HG03342 (cell line): ENCODE measurements at regions not wholly inside any gene's neighbourhood (a gene's known extent, or its start where the extent isn't known, plus 50 kb on each side); places are given as distances from the start of the nearest gene placed in this dataset.
A peak's percentile ranks its signal among the peaks of the same experiment; 100 is the strongest.
"Not testable (repeated sequence)": the region's sequence is repeated elsewhere in the genome, so short reads cannot be mapped to it uniquely, and the experiment has no call there.

Experiments
- ATAC-seq: cut with Tn5 transposase; IDR thresholded peaks from one replicate; pipeline ENCODE4 v1.9.1; 2021; ENCODE audit warnings: mild to moderate bottlenecking, moderate library complexity; ENCODE audit not compliant: unreplicated experiment

DNA sequence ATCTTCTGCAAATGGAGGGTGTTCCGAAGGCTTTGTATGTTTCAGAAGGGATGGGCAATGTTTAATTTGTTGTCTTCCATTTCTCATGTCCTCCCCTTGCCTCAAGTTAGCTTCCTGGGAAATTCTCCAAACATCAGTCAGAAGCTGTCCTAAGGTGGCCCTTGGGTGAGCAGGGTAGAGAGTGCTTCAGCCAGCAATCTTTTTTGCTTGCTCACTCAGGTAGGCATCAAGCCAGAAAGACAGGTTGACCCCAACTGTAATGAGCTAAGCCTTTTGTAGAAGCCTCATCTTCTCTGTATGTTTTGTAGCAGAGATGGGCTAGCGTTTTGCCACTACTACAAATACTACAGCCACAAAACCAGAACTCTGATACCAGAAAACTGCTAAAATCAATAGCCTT lies 321.5 kb upstream of the FAM78B start:
- no peak for ATAC-seq

DNA sequence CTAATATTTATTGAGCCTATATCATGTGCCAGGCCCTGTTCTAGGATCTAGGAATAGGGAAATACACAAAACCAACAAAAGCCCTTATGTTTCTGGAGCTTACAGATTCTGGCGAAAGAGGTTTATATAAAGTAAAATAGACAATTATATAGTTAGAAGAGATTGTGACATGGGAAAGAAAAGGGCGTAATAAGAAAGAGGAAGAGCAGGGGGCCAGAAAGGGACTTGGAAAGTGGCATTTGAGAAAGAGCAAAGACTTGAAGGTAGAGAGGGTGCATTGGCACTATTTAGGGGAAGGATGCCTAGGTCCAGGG lies 322.5 kb upstream of the FAM78B start:
- no peak for ATAC-seq

DNA sequence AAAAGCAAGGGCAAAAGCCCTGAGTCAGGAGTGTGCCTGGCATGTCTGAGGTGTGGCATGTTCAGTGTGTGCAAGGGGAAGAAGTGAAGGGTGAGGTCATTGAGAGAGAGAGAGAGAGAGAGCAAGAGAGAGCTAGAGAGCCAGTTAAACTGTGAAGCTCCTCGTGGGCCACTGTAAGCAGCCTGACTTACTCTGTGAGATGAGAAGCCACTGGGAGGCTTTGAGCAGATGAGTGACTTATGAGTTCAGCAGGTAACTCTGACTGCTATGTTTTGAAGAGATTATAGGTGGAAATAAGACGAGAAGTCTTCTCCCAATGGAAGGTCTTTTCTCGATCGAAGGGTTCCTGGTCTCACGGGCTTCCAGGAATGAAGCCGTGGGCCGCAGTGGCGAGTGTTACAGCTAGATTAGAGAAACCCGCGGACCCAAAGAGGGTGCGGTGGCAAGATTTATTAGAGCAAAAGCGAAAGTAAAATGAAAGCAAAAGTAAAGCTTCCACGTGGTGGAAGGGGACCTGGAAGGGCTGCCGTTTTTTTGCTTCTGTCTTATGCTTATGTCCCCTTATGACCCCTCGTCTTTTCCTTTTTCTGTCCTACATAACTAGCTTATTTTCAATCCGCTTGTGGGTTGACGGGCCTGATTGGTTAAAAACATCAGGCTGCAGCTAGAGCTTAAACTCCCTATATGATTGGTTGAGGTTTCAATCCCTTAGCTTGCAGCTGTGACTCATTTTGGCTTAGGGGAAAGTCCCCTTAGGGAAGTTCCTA lies 323.1 kb upstream of the FAM78B start:
- ATAC-seq: peak; percentile 85

DNA sequence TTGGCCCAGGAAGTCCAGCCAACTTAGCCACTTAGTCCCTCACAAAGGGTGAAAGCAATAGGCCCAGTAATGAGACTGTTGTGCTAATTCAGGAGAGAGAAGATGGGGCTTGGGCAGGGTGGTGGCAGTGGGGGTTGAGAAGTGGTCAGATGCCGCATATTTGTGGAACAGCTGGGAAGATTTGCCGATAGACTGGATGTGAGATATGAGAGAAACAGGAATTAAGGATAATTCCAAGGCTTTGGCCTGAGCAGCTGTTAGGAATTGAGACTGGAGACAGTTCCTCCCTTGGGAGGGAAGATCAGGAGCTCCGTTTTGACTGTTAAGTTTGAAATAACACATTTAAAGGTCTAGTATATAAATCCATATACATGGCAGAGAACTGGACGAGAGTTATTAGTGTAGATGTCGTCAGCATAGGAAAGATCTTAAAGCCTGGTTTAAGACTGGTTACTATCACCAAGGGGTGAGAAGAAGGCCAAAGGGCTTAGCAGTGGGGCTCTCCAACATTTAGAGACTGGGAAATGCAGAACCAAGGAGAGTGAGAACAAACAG lies 323.7 kb upstream of the FAM78B start:
- no peak for ATAC-seq

DNA sequence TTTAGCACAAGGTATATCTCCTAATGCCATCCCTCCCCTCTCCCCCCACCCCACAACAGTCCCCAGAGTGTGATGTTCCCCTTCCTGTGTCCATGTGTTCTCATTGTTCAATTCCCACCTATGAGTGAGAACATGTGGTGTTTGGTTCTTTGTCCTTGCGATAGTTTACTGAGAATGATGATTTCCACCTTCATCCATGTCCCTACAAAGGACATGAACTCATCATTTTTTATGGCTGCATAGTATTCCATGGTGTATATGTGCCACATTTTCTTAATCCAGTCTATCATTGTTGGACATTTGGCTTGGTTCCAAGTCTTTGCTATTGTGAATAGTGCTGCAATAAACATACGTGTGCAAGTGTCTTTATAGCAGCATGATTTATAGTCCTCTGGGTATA lies 327.0 kb upstream of the FAM78B start:
- not testable (repeated sequence) for ATAC-seq

DNA sequence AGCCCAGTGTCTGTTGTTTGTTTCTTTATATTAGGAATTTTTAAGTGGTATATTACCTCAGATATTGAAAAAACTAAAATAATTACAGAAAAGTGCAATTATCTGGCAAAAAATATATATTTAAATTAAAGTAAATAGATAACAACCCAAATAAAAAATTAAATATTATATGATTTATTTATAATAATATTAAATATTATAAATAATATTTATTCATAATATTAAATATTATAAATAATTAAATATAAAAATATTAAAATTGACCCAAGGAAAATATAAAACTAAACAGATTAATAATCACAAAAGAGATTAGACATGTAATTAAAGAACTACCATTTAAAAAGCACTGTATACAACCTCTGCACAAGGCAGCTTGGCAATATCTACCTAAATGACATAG lies 331.9 kb upstream of the POGK start:
- ATAC-seq: no peak

DNA sequence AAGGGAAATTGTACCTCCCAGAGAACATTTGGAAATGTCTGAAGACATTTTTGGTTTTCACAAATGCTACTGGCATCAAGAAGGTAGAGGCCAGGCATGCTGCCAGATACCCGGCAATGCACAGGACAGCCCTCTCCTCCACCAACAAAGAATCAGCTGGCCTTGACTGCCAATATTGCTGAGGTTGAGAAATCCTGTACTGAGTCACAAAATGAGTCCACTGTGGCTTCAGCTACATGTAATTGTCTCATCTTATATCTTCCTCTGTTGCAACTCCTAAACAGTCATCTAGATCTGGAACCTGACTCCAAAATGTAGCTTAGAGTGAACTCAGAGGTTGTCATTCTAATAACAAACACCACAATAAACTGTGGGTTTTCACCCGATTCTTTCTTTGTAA lies 327.5 kb upstream of the POGK start:
- ATAC-seq: no peak

DNA sequence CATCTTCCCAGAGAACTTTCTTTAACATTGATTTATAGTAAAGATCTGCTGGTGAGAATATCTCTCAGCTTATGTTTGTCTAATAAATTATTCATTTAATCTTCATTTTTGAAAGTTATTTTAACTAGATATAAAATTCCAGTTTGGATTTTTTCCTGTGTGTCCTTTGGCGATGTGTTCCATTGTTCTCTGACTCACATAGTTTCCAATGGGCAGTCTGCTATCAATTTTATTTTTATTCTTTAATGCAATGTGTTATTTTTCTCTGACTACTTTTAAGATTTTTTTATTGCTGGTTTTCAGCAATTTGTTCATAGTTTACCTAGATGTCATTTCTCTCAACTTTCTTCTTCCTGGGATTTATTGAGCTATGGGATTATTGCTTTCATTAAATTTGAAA lies 325.2 kb upstream of the POGK start:
- ATAC-seq: no peak

DNA sequence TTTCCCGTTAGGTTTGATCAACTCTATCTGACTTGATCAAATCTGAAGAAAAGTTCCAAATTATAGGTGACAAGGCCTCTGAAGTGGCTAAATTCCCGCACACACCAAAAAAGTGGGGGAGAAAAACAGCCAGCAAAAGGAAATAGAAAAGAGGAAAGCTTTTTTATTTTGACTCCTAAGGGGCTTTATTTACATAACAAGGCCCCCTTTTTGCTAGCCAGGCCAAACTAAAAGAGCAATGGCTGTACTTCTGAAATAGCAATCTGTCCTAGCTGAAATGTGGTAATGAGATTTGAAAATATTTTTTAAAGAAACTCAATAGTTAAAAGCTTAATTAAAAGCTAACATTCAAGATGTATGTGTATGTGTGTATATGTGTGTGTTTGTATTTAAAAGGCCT lies 311.5 kb upstream of the POGK start:
- no peak for ATAC-seq

DNA sequence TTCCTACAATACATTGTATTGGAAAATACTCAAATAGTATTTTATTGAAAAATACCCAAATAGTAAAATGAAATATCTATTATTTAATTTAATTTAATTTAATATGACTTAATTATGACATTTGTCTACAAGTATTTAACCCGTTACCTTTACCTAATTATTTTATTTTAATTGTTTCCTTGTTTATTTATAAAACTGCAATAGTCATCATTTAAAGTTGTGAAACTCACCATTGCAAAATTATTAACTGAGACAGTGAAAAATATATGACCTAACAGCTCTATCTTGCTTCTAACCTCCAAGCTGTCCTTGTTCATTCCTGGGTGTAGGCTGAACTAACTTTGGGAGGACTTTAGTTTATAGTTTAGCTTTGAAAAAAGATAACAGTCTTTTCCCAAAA lies 300.6 kb upstream of the POGK start:
- ATAC-seq: no peak

DNA sequence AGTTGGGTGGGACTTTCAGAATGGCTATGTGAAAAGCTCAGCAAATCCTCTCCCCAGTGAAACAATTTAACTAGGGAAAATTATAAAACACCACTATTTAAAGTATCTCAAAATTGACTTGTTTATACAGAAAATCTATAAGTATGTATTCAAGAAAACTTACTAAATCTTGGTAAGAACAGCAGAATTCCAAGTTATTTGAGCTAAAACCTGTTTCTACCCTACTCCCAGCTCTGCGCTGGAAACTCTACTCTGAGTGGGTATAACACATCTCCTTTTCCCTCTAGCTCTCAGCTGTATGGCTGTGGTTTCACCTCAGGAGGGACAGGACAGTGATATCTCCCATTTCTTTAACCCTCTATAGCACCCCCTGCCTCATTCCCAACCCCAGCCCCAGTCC lies 295.2 kb upstream of the POGK start:
- no peak for ATAC-seq

DNA sequence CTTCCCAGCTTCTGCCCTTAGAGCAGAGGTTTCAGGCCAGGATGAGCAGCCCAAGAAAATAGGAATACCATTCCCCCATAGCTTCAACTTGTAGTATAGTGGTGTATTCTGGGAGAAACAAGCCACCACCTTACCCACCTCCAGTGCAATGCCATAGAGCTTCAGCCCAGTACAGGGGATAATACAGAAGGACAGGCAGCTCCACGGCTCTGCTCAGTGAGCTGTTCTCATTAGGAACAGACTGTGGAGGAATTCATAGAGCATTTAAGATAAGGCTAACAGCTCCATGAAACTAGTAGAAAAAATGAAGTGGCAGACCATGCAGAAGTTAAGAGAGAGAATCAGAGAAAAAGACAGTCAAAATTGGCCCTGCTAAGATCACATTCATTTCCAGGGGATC lies 294.7 kb upstream of the POGK start:
- ATAC-seq: no peak

DNA sequence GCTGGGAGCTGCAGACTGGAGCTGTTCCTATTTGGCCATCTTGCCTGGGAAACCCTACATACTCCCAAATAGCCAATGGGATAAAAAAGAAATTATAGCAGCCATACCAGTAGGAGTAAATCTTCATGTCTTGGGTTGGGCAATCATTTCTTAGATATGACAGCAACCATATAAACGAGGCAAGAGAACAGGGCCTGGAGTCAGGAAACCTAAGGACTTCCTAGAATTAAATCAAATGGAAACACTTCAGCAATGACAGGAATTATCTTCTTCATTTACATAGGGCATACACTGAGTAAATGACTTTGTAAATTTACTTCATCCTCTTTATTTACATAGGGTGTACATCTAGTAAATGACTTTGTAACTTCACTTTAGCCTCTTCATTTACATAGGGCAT lies 286.6 kb upstream of the POGK start:
- no peak for ATAC-seq

DNA sequence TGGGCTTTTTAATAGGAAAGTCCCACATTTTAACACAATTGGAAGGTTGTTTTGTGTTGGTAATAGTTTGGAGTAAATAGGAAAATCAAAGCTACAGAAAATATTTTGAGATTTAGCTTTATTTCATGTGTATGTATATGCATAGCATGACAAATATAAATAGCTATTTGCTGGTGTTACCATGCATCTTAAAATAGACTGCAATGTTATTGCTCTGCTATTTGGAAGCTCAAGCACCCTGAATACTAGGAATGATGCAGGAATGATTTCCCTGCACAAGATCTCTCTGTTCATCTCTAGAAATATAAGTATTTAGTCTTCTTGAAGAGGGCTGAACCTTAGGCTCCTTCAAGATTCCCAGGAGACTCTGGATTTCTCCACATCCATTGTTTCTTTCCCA lies 268.3 kb upstream of the POGK start:
- no peak for ATAC-seq

DNA sequence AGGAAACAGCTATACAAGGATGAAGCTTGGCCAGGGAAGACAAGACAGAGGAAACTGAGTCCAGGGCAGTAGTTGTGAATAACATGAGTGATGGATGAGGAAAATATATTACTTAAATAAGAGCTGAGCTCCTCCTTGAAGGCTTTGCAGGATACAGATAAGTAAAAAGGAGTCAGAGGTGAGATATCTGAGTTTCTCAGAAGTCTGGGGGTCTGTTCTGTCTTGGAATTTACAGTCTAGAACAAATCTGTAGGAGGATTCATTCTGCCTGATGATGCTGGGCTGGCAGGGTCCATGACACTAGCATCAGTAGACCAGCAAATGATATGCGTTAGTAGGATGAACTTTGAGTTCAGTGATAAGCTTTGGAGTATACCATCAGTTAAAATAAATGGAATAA lies 266.1 kb upstream of the POGK start:
- no peak for ATAC-seq

DNA sequence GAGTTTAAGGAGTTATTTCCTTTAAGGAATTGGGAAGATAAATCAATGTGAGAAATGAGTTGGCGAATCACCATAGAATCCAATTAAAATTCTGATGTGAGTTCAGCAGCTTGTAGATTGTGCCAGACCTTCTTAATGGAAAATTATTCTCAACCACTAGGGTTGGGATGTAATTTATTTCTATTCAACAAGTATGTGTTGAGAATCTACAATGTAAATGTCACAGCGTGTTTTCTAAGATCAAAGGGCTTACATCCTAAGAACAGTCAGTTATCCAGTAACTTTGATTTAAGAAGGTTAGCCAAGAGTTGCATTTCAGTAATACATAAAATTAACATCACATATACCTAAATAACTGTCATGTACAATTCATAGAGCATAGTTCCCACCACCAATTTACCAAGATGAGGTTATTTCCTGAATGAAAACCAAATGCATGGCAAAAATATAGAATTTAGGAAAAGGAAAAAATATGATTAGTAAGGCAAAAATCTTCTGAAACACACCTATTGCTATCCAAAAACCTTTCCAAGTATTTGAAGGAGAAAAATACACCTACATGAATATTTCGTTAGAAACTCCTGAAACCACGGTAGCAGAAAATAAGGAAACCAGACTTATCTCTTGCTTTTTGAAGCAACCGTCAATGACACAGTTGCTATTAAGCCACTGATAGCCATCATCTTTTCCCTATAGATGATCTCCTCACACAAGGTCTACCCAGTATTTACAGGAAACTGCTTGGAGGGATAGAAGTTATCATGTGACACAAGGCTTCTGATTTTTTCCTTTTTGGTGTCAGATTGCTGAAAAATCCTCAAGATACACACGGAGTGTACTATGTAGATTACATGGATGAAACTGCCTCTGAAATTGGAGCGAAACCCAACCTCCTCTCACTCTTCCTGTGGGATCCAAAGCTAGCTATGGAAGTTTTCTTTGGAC lies 259.4 kb upstream of the POGK start:
- no peak for ATAC-seq

DNA sequence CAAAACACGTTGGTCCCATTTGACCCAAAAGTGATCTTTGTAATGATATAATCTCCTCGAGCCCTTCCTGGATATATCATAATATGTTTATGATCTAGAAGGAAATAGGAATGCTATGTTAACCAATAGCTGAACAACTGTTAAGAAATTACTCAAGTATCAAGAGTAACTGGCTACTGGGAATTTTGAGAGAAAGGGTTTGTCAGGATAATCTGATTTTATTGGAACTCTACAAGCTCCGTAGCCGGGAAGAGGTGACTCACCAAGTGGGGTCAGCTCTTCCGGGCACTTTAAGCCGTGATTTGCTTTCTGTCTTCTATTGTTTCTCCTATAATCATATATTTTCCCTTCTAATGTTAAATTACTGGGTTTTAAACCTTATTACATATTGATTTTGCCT lies 250.5 kb upstream of the POGK start:
- no peak for ATAC-seq

DNA sequence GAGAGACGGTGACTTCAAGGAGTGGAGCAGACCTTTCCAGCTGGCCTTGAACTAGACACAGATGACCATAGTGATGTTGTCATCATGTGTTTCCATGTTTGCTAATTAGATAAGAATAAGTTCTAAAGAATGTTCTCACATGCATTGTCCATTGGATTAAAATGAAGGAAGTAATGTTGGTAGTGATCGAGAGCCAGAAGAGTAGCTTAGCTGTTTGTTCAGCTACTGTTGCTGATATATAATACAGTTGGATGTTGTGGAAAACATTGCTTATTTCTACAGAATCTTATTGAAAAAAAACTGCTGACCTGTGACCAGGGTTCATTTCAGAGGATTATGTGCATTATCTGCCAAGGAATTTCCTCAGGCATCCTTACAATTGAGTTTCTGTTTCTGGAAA lies 249.1 kb upstream of the POGK start:
- ATAC-seq: no peak

DNA sequence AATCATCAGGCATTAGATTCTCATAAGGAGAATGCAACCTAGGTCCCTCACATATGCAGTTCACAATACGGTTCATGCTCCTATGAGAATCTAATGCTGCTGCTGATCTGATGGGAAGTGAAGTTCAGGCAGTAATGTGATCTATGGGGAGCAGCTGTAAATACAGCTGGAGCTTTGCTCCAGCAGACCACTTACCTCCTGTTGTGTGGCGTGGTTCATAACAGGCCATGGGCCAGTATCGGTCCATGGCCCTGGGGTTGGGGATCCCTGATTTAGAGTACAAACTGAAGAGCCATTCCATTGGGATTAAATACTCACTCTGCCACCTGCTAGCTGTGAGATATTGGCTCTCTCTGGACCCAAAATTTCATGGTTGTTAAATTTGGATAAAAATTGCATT lies 244.6 kb upstream of the POGK start:
- ATAC-seq: no peak

DNA sequence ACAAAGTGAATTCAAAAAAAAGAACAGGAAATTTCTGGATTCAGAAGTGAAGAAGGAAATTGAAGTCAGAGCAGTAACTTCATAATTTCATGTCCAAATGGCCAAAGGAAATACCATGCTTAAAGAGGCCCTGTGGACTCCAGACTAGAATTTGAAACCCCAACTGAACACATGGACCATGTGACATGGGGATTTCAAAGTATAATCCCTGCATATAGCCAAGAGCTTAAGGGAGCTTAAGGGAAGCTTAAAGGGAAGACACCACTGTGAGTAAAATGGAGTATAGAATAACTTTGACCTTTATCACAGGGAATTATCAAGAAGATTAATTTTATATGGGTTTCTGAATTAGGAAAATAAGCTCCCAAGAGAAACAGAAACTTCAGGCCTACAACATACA lies 241.8 kb upstream of the POGK start:
- no peak for ATAC-seq

DNA sequence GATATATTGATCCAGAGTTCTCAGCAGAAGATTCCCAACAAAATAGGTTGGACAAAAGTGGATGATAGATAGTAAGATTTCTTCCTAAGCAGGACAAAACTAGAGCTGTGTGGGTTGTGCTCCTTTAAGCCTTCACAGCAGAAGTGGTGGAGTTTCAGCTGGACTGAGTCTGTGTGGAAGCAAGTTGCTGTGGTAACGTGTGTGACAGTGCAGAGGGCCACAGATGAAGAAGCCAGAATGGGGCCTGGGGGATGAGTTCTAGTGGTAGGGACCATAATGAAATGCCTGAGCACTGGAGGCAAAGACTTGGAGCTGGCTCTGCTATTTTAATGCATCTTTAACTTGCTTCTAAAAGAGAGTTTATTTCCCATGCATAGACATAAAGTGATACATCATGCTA lies 238.7 kb upstream of the POGK start:
- ATAC-seq: no peak

DNA sequence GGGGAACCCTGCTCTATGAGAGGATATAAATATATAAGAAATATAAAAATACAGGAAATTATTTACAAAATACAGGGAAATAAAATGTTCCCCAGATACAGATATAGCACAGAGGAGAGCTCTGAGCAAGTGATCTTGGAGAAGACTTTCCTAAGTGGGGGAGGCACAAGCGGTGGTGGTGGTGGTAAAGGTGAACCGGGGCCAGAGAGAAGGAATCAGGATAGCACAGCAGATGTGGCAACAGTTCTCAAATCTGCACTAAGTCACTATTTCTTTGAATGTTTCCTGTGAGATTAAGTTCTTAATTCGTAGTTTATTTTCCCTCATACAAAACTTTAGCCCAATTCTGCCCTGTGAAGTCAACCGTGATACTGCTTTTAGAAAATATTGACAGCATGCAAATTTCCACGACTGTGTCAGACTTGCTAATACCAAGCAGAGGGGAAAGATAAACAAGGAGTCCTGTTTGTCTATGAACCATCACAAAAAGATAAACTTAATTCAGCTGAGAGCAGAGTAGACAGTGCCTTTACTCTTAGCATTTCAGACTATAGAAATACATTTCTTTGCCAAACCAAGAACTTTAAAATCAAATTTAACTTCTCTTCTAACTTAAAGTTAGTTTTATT lies 237.5 kb upstream of the POGK start:
- ATAC-seq: no peak
